ENCODE measurements at regions not wholly inside any gene's neighbourhood (a gene's known extent, or its start where the extent isn't known, plus 50 kb on each side); places are given as distances from the start of the nearest gene placed in this dataset.

GRCh38 chr18:75341897-75342296 is 85.6 kb downstream of the SMIM21 start:
- ATAC-seq (ENCODE audit: low read depth): no peak
- no peak overlapping the region for H3K4me3 Mint-ChIP-seq
- no peak overlapping the region for H3K27ac Mint-ChIP-seq
- H3K36me3 Mint-ChIP-seq (ENCODE audit: low read depth): no peaks in the 10 kb centered on the region
- peaks cover 5% of the 10 kb centered on the region for H3K27me3 Mint-ChIP-seq
- H3K4me1 Mint-ChIP-seq: no peaks in the 10 kb centered on the region
- intact Hi-C loops (cut with micrococcal nuclease): no loop called here
- DNase-seq: no peak
- TF ChIP-seq CTCF (IDR thresholded peaks at IDR 0.05): no peak
- POLR2A ChIA-PET: no interaction called here
- CTCF ChIA-PET: no interaction called here
- no peaks in the 10 kb centered on the region for H3K9me3 Mint-ChIP-seq

DNA sequence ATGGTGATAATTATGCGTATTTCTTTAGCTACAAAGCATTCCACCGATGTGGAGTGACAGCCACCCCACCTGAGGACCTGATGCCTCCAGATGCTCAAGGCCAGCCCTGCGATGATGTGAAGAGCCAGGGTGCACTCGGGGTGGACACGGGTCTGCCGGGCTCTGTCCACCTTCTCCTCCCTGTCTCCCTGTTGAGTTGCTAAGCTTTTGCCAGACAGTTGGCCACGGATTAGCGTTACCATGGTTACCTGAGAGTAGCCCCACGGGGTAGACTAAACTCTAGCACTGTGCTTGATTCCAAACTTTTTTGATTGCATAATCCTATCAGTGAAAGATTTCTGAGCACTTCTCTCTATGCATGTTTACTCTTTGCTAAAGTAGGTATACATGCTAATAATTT is 86.2 kb downstream of the SMIM21 start:
- DNase-seq: no peak
- Mint-ChIP-seq H3K36me3 (ENCODE audit: low read depth) (no peaks in the 10 kb centered on the region), H3K4me3 (no peak overlapping the region), H3K9me3 (no peaks in the 10 kb centered on the region), H3K27me3 (peaks cover 5% of the 10 kb centered on the region), H3K4me1 (no peaks in the 10 kb centered on the region), H3K27ac (no peak overlapping the region)
- intact Hi-C loops (cut with micrococcal nuclease): no loop called here
- ChIA-PET CTCF (no interaction called here), POLR2A (no interaction called here)
- no peak for TF ChIP-seq CTCF (IDR thresholded peaks at IDR 0.05)
- no peak for ATAC-seq (ENCODE audit: low read depth)

GRCh38 chr18:75339936-75340605 is 87.4 kb downstream of the SMIM21 start:
- no peak for TF ChIP-seq CTCF (IDR thresholded peaks at IDR 0.05)
- H3K36me3 Mint-ChIP-seq (ENCODE audit: low read depth): no peaks in the 10 kb centered on the region
- no peaks in the 10 kb centered on the region for H3K4me1 Mint-ChIP-seq
- intact Hi-C loops (cut with micrococcal nuclease): no loop called here
- no peak for DNase-seq
- POLR2A ChIA-PET: interaction anchor here (0.7 kb wide), 1 partner anchor 12 kb away, joined by 3 read pairs; no protein-coding TSS in a partner anchor
- CTCF ChIA-PET: no interaction called here
- peaks cover 5% of the 10 kb centered on the region for H3K27me3 Mint-ChIP-seq
- H3K9me3 Mint-ChIP-seq: no peaks in the 10 kb centered on the region
- ATAC-seq (ENCODE audit: low read depth): no peak
- no peak overlapping the region for H3K27ac Mint-ChIP-seq
- no peak overlapping the region for H3K4me3 Mint-ChIP-seq
